ENCODE measurements at regions not wholly inside any gene's neighbourhood (a gene's known extent, or its start where the extent isn't known, plus 50 kb on each side); places are given as distances from the start of the nearest gene placed in this dataset.

- H3K4me1 Mint-ChIP-seq (ENCODE audit: low read depth) = no peaks in the 10 kb centered on the region
- peaks cover 26% of the 10 kb centered on the region for H3K27me3 Mint-ChIP-seq (ENCODE audit: low read depth)
- H3K36me3 Mint-ChIP-seq (ENCODE audit: low read depth) = no peaks in the 10 kb centered on the region
- no peak overlapping the region for H3K4me3 Mint-ChIP-seq
- intact Hi-C loops (cut with micrococcal nuclease) = no loop called here
- CTCF ChIA-PET = no interaction called here
- no peak overlapping the region for H3K27ac Mint-ChIP-seq
- DNase-seq = no peak
- H3K9me3 Mint-ChIP-seq = peaks cover 15% of the 10 kb centered on the region
Measured at GRCh38 chr22:47987885-47988515, 1225.5 kb downstream of the TBC1D22A start.

- Mint-ChIP-seq H3K9me3 (peaks cover 5% of the 10 kb centered on the region), H3K27me3 (ENCODE audit: low read depth) (no peaks in the 10 kb centered on the region)
- intact Hi-C loops (cut with micrococcal nuclease) = no loop called here
Measured at GRCh38 chr22:47976219-47976618, 1213.8 kb downstream of the TBC1D22A start.

GRCh38 chr22:47967831-47968230, 1205.4 kb downstream of the TBC1D22A start:
- Mint-ChIP-seq H3K27ac (no peak overlapping the region), H3K27me3 (ENCODE audit: low read depth) (peaks cover 17% of the 10 kb centered on the region), H3K4me1 (ENCODE audit: low read depth) (no peaks in the 10 kb centered on the region), H3K4me3 (no peak overlapping the region), H3K36me3 (ENCODE audit: low read depth) (no peaks in the 10 kb centered on the region), H3K9me3 (no peaks in the 10 kb centered on the region)
- CTCF ChIA-PET = no interaction called here
- no peak for DNase-seq
- intact Hi-C loops (cut with micrococcal nuclease) = no loop called here

More at GRCh38 chr22:47976219-47976618, 1213.8 kb downstream of the TBC1D22A start:
- CTCF ChIA-PET = no interaction called here
- H3K4me1 Mint-ChIP-seq (ENCODE audit: low read depth) = no peaks in the 10 kb centered on the region
- no peak overlapping the region for H3K4me3 Mint-ChIP-seq
- no peak for DNase-seq
- no peaks in the 10 kb centered on the region for H3K36me3 Mint-ChIP-seq (ENCODE audit: low read depth)
- H3K27ac Mint-ChIP-seq = no peak overlapping the region

GRCh38 chr22:47966316-47966715, 1203.9 kb downstream of the TBC1D22A start:
- Mint-ChIP-seq H3K9me3 (no peaks in the 10 kb centered on the region), H3K4me3 (no peak overlapping the region), H3K36me3 (ENCODE audit: low read depth) (no peaks in the 10 kb centered on the region), H3K27ac (no peak overlapping the region), H3K4me1 (ENCODE audit: low read depth) (no peaks in the 10 kb centered on the region), H3K27me3 (ENCODE audit: low read depth) (peaks cover 17% of the 10 kb centered on the region)
- CTCF ChIA-PET = no interaction called here
- DNase-seq = no peak
- intact Hi-C loops (cut with micrococcal nuclease) = no loop called here

GRCh38 chr22:47965896-47966295, 1203.4 kb downstream of the TBC1D22A start:
- H3K4me3 Mint-ChIP-seq = no peak overlapping the region
- intact Hi-C loops (cut with micrococcal nuclease) = no loop called here
- no peak overlapping the region for H3K27ac Mint-ChIP-seq
- H3K36me3 Mint-ChIP-seq (ENCODE audit: low read depth) = no peaks in the 10 kb centered on the region
- no peaks in the 10 kb centered on the region for H3K4me1 Mint-ChIP-seq (ENCODE audit: low read depth)
- peaks cover 17% of the 10 kb centered on the region for H3K27me3 Mint-ChIP-seq (ENCODE audit: low read depth)
- DNase-seq = no peak
- H3K9me3 Mint-ChIP-seq = no peaks in the 10 kb centered on the region
- CTCF ChIA-PET = no interaction called here

- H3K9me3 Mint-ChIP-seq = no peaks in the 10 kb centered on the region
- H3K27ac Mint-ChIP-seq = no peak overlapping the region
- H3K4me1 Mint-ChIP-seq (ENCODE audit: low read depth) = no peaks in the 10 kb centered on the region
- no peaks in the 10 kb centered on the region for H3K36me3 Mint-ChIP-seq (ENCODE audit: low read depth)
- DNase-seq = no peak
- H3K4me3 Mint-ChIP-seq = no peak overlapping the region
- CTCF ChIA-PET = no interaction called here
- intact Hi-C loops (cut with micrococcal nuclease) = no loop called here
- peaks cover 17% of the 10 kb centered on the region for H3K27me3 Mint-ChIP-seq (ENCODE audit: low read depth)
Measured at GRCh38 chr22:47965066-47965465, 1202.6 kb downstream of the TBC1D22A start.

- Mint-ChIP-seq H3K4me1 (ENCODE audit: low read depth) (no peaks in the 10 kb centered on the region), H3K4me3 (no peak overlapping the region), H3K27me3 (ENCODE audit: low read depth) (peaks cover 17% of the 10 kb centered on the region), H3K27ac (no peak overlapping the region), H3K36me3 (ENCODE audit: low read depth) (no peaks in the 10 kb centered on the region), H3K9me3 (no peaks in the 10 kb centered on the region)
- DNase-seq = no peak
- intact Hi-C loops (cut with micrococcal nuclease) = no loop called here
- CTCF ChIA-PET = no interaction called here
Measured at GRCh38 chr22:47963660-47964059, 1201.2 kb downstream of the TBC1D22A start.

- DNase-seq = no peak
- intact Hi-C loops (cut with micrococcal nuclease) = no loop called here
- H3K36me3 Mint-ChIP-seq (ENCODE audit: low read depth) = no peaks in the 10 kb centered on the region
- CTCF ChIA-PET = no interaction called here
- no peaks in the 10 kb centered on the region for H3K4me1 Mint-ChIP-seq (ENCODE audit: low read depth)
- no peak overlapping the region for H3K4me3 Mint-ChIP-seq
- no peak overlapping the region for H3K27ac Mint-ChIP-seq
- peaks cover 5% of the 10 kb centered on the region for H3K9me3 Mint-ChIP-seq
- H3K27me3 Mint-ChIP-seq (ENCODE audit: low read depth) = no peaks in the 10 kb centered on the region
Measured at GRCh38 chr22:47957649-47958048, 1195.2 kb downstream of the TBC1D22A start.

- Mint-ChIP-seq H3K9me3 (peaks cover 10% of the 10 kb centered on the region), H3K4me1 (ENCODE audit: low read depth) (no peaks in the 10 kb centered on the region), H3K27ac (no peak overlapping the region), H3K4me3 (no peak overlapping the region), H3K36me3 (ENCODE audit: low read depth) (no peaks in the 10 kb centered on the region), H3K27me3 (ENCODE audit: low read depth) (peaks cover 3% of the 10 kb centered on the region)
- CTCF ChIA-PET = no interaction called here
- intact Hi-C loops (cut with micrococcal nuclease) = no loop called here
- no peak for DNase-seq
Measured at GRCh38 chr22:47954107-47954506, 1191.7 kb downstream of the TBC1D22A start.

GRCh38 chr22:47944941-47945340, 1182.5 kb downstream of the TBC1D22A start:
- no peak for DNase-seq
- peaks cover 7% of the 10 kb centered on the region for H3K27me3 Mint-ChIP-seq (ENCODE audit: low read depth)
- CTCF ChIA-PET = no interaction called here
- no peak overlapping the region for H3K4me3 Mint-ChIP-seq
- H3K27ac Mint-ChIP-seq = no peak overlapping the region
- no peaks in the 10 kb centered on the region for H3K9me3 Mint-ChIP-seq
- H3K36me3 Mint-ChIP-seq (ENCODE audit: low read depth) = no peaks in the 10 kb centered on the region
- intact Hi-C loops (cut with micrococcal nuclease) = no loop called here
- H3K4me1 Mint-ChIP-seq (ENCODE audit: low read depth) = no peaks in the 10 kb centered on the region

GRCh38 chr22:47943729-47944700, 1181.6 kb downstream of the TBC1D22A start:
- DNase-seq = no peak
- peaks cover 6% of the 10 kb centered on the region for H3K27me3 Mint-ChIP-seq (ENCODE audit: low read depth)
- no peaks in the 10 kb centered on the region for H3K4me1 Mint-ChIP-seq (ENCODE audit: low read depth)
- intact Hi-C loops (cut with micrococcal nuclease) = no loop called here
- no peak overlapping the region for H3K27ac Mint-ChIP-seq
- H3K36me3 Mint-ChIP-seq (ENCODE audit: low read depth) = no peaks in the 10 kb centered on the region
- CTCF ChIA-PET = no interaction called here
- H3K9me3 Mint-ChIP-seq = no peaks in the 10 kb centered on the region
- H3K4me3 Mint-ChIP-seq = no peak overlapping the region

- CTCF ChIA-PET = no interaction called here
- intact Hi-C loops (cut with micrococcal nuclease) = no loop called here
- H3K36me3 Mint-ChIP-seq (ENCODE audit: low read depth) = no peaks in the 10 kb centered on the region
- H3K27me3 Mint-ChIP-seq (ENCODE audit: low read depth) = no peaks in the 10 kb centered on the region
- H3K4me3 Mint-ChIP-seq = no peak overlapping the region
- no peak for DNase-seq
- H3K27ac Mint-ChIP-seq = no peak overlapping the region
- no peaks in the 10 kb centered on the region for H3K4me1 Mint-ChIP-seq (ENCODE audit: low read depth)
- H3K9me3 Mint-ChIP-seq = peaks cover 8% of the 10 kb centered on the region
Measured at GRCh38 chr22:47940211-47940610, 1177.8 kb downstream of the TBC1D22A start.

- intact Hi-C loops (cut with micrococcal nuclease) = no loop called here
- Mint-ChIP-seq H3K36me3 (ENCODE audit: low read depth) (no peaks in the 10 kb centered on the region), H3K9me3 (peaks cover 8% of the 10 kb centered on the region), H3K4me3 (no peak overlapping the region), H3K27ac (no peak overlapping the region), H3K27me3 (ENCODE audit: low read depth) (peaks cover 5% of the 10 kb centered on the region), H3K4me1 (ENCODE audit: low read depth) (no peaks in the 10 kb centered on the region)
- DNase-seq = no peak
- CTCF ChIA-PET = no interaction called here
Measured at GRCh38 chr22:47933891-47934290, 1171.4 kb downstream of the TBC1D22A start.

All from activated naive CD4-positive, alpha-beta T cell treated with anti-CD3 and anti-CD28 coated beads for 36 hours (primary cell).